ENCODE measurements at regions not wholly inside any gene's neighbourhood (a gene's known extent, or its start where the extent isn't known, plus 50 kb on each side); places are given as distances from the start of the nearest gene placed in this dataset.

DNA sequence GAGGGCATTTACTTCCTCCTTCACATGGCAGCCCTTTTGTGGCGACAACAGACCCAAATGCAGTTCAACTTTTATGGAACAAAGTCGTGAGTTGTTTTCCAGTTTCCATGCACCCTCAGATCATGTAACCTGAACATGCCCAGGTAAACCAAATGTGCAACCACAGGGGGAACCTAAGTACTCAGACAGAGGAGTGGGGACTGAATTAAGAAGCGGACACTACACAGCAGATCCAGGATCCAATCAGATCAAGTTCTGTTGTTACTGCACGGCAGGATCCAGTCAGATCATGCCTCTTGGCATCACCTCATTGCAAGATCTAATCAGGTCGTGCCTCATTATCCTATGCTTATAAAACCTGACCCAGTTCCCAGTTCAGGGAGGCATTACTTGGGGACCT, 115.7 kb downstream of the MATN1 start:
- TF ChIP-seq POLR2A (IDR thresholded peaks at IDR 0.05; ENCODE audit: low read depth, low read length), result no peak
- TF ChIP-seq POLR2AphosphoS5 (IDR thresholded peaks at IDR 0.05; ENCODE audit: low read depth, low read length), result no peak
- TF ChIP-seq TAF1 (IDR thresholded peaks at IDR 0.05; ENCODE audit: low read depth, low read length), result no peak
